ENCODE measurements at regions not wholly inside any gene's neighbourhood (a gene's known extent, or its start where the extent isn't known, plus 50 kb on each side); places are given as distances from the start of the nearest gene placed in this dataset.

DNA sequence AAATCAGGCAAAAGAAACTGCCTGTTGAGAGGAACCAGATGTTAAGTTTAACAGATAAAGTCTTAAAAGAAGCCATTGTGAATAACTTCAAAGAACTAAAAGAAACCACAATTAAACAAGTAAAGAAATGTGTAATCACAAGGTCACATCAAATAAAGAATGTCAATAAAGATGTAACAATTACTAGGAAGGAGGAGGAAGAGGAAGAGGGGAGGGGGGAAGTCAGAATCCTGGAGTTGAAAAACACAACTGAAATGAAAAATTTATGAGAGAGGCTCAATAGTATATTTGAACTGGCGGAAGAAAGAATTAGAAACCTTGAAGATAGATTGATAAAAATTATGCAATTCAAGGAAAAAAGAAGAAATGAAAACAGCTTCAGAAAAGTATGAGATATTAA is 88.4 kb upstream of the CRIM1 start:
- POLR2A ChIA-PET = no interaction called here
- Mint-ChIP-seq H3K27ac (no peak overlapping the region), H3K9me3 (peaks cover 21% of the 10 kb centered on the region), H3K4me1 (peaks cover 8% of the 10 kb centered on the region), H3K36me3 (peaks cover 21% of the 10 kb centered on the region), H3K27me3 (peaks cover 3% of the 10 kb centered on the region), H3K4me3 (no peak overlapping the region)
- ATAC-seq (ENCODE audit: low read depth) (no peak), DNase-seq (no peak)

DNA sequence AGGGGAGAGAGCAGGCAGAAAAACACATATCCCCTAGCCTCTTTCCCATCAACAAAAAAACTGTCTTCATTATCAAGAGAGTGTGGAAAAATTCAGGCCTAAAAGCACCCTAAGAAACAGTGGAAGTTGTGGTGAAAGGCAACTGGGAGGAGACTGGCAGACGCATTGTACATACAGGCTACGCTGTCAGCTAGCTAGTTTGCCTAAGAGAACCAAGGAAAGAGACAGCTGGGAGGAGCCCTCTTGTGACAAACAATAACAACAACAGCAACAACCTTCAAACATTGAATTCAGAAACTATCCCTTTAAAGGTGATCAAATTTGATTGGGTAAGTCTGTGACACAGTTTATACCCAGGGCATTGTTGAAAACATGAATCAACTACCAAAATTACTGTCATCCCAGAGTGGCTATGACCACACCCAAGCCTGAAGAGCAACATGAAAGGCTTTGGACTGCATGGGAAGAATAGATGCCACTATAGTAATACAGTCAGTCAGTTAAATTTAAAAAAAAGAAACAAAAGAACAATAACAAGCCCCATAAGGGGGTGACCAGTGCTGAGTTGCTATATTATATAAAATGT is 88.9 kb upstream of the CRIM1 start:
- Mint-ChIP-seq H3K36me3 (peaks cover 21% of the 10 kb centered on the region), H3K27me3 (peaks cover 3% of the 10 kb centered on the region), H3K4me1 (peaks cover 8% of the 10 kb centered on the region), H3K9me3 (peaks cover 21% of the 10 kb centered on the region), H3K27ac (no peak overlapping the region), H3K4me3 (no peak overlapping the region)
- POLR2A ChIA-PET = no interaction called here
- no peak for ATAC-seq (ENCODE audit: low read depth)
- DNase-seq = no peak

DNA sequence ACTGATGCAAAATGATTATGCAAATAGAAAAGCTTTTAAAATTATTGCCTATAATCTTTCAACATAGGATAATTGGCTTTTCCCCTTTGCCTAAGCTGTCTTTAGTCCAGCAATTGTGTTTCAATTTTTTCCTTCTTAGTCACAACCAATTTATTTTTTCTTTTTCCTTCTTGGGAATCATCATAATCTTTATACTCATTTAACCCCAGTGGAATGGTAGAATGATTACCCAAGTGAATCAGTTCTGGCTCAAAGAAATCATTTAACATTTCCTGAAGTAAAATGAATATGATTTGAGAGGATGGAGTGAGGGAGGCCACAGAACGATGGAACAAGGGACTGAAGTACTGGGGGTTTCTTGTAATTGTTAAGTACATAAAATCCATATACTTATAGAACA is 93.0 kb upstream of the CRIM1 start:
- H3K9me3 Mint-ChIP-seq = peaks cover 15% of the 10 kb centered on the region
- DNase-seq (no peak), ATAC-seq (ENCODE audit: low read depth) (no peak)
- H3K27ac Mint-ChIP-seq = no peak overlapping the region
- no peaks in the 10 kb centered on the region for H3K4me1 Mint-ChIP-seq
- POLR2A ChIA-PET = no interaction called here
- H3K4me3 Mint-ChIP-seq = no peak overlapping the region
- H3K36me3 Mint-ChIP-seq = peaks cover 12% of the 10 kb centered on the region
- peaks cover 2% of the 10 kb centered on the region for H3K27me3 Mint-ChIP-seq

DNA sequence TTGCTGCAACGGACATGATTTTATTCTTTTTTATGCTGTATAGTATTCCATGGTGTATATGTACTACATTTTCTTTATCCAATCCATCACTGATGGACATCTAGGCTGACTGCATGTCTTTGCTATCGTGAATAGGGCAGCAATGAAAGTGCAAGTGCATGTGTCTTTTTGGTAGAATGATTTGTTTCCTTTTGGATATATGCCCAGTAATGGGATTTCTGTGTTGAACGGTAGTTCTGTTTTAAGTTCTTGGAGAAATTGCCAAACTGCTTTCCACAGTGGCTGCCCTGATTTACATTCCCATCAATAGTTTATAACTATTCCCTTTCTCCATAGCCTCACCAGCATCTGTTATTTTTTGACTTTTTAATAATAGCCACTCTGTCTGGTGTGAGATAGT is 99.7 kb upstream of the CRIM1 start:
- Mint-ChIP-seq H3K36me3 (peaks cover 5% of the 10 kb centered on the region), H3K27me3 (peaks cover 11% of the 10 kb centered on the region), H3K27ac (no peak overlapping the region), H3K9me3 (peaks cover 4% of the 10 kb centered on the region), H3K4me3 (no peak overlapping the region), H3K4me1 (no peaks in the 10 kb centered on the region)
- DNase-seq (no peak), ATAC-seq (ENCODE audit: low read depth) (no peak)
- POLR2A ChIA-PET = no interaction called here

DNA sequence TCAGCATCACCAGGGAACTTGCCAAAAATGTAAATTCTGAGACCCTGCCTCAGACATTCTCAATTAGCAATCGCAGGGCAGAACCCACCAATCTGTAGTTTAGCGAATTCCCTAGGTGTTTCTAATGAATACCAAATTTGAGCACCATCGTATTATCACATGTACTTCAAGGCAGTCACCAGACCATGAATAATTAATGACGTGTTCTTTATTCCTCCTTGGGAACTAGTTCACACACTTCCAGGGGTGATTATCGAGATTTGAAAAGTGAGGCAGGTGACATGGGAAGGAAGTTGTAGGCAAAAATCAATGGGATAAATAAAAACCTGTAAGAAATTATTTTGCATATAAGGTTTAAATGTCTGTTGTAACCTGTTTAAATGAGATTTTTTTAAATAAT is 102.5 kb upstream of the CRIM1 start:
- ATAC-seq (ENCODE audit: low read depth) = no peak
- peaks cover 6% of the 10 kb centered on the region for H3K4me1 Mint-ChIP-seq
- POLR2A ChIA-PET = no interaction called here
- H3K27ac Mint-ChIP-seq = no peak overlapping the region
- peaks cover 16% of the 10 kb centered on the region for H3K36me3 Mint-ChIP-seq
- H3K9me3 Mint-ChIP-seq = peaks cover 12% of the 10 kb centered on the region
- peaks cover 8% of the 10 kb centered on the region for H3K27me3 Mint-ChIP-seq
- no peak for DNase-seq
- H3K4me3 Mint-ChIP-seq = no peak overlapping the region

DNA sequence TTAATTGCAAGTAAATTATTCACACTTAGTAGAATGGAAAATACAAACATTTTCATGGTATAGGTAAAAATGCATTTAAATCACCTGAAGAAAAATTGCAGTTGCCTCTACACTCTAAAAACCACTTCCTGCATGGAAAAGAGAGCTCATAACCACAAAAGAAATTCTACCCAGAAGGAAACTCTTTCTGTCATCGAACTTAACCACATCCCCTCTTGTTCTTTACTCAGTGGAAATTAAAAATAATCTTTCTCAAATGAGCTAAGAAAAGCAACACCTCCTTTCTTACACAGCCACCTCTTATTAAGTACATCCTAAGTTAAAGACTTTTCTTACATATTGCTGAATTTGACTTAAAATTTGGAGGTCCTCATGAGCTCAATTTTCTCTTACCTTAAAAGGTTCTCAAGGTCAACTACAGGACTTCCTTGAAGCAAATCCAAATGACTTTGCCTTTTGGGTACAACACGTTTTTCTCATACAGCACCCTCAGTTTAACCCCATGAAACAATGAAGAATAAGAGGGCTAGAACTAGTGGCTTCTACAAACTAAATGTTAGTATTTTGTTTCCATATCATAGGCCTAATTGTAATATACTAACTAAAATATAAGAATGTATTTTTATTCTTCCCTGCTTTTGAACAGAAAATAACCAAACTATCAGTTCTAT is 109.1 kb upstream of the CRIM1 start:
- peaks cover 34% of the 10 kb centered on the region for H3K36me3 Mint-ChIP-seq
- peak overlapping the region; percentile 90 for H3K27ac Mint-ChIP-seq
- no peaks in the 10 kb centered on the region for H3K27me3 Mint-ChIP-seq
- ATAC-seq (ENCODE audit: low read depth) (peak; percentile 76), DNase-seq (no peak)
- H3K9me3 Mint-ChIP-seq = peaks cover 14% of the 10 kb centered on the region
- peak overlapping the region; percentile 56 for H3K4me3 Mint-ChIP-seq
- POLR2A ChIA-PET = interaction anchor here (1.2 kb wide), 1 partner anchor 110 kb away, joined by 3 read pairs; the partner anchor contains the start of gene CRIM1
- peaks cover 60% of the 10 kb centered on the region for H3K4me1 Mint-ChIP-seq

DNA sequence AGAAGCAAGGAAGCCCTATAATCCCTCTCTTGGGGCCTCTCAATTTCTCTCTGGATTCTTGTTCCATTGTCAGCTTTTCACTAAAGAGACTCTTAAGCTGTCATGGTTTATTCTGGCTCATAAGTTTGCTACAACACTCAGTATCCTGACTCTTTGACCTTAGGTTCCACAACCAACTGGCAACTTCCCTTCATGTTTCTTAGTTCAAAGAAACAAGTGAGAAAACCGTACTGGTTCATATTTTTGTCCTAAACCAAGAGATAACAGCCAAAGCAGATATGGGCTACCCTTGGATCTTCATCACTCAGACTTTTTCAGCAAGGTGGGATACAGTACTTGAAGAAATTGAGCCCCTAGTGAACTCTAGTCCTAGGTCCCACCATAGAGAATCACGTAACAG is 109.9 kb upstream of the CRIM1 start:
- DNase-seq = no peak
- Mint-ChIP-seq H3K27ac (peak overlapping the region; percentile 85), H3K4me1 (peaks cover 67% of the 10 kb centered on the region), H3K9me3 (peaks cover 14% of the 10 kb centered on the region), H3K4me3 (peak overlapping the region; percentile 61), H3K36me3 (peaks cover 32% of the 10 kb centered on the region), H3K27me3 (no peaks in the 10 kb centered on the region)
- ATAC-seq (ENCODE audit: low read depth) = peak; percentile 25
- POLR2A ChIA-PET = interaction anchor here (1.2 kb wide), 1 partner anchor 110 kb away, joined by 3 read pairs; the partner anchor contains the start of gene CRIM1

DNA sequence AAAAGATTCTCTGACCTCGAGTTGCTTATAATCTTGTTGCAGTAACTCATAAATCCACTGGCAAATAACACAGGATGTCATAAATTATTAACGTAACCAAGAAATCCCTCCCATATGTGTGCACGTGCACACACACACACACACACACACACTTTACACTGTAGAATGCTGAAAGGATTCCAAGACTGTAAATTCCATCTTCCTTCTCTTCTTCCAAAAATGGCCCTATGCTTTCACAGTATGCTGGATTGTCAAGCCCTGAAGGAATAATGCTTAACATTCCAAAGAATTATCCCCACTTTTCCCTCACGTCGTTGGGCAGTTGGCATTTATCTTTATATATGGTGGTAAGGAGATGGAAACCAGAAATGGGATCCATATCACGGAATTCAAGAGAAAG is 117.5 kb upstream of the CRIM1 start:
- Mint-ChIP-seq H3K36me3 (peaks cover 15% of the 10 kb centered on the region), H3K27ac (no peak overlapping the region), H3K27me3 (no peaks in the 10 kb centered on the region), H3K9me3 (peaks cover 9% of the 10 kb centered on the region), H3K4me3 (no peak overlapping the region), H3K4me1 (peaks cover 47% of the 10 kb centered on the region)
- POLR2A ChIA-PET = interaction anchor here (1.4 kb wide), 1 partner anchor 11 kb away, joined by 3 read pairs; no protein-coding TSS in a partner anchor
- ATAC-seq (ENCODE audit: low read depth) = no peak
- no peak for DNase-seq

DNA sequence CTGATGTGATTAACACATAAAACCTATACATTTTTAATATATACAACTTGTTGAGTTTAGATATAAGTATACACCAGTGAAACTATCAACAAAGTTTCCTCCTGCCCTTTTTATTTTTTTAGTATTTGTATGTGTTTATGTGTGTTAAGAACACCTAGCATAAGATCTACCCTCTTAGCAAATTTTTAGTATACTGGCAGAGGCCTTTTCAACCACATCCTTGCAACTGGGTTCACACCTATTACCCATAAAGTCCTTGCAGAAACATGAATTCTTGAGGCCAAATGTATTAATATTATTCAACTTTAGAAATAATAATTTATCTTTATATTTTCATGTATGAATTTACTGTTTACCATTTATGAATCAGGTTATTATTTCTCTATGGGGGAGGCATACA is 119.7 kb upstream of the CRIM1 start:
- Mint-ChIP-seq H3K9me3 (peaks cover 9% of the 10 kb centered on the region), H3K27me3 (peaks cover 3% of the 10 kb centered on the region), H3K27ac (peak overlapping the region; percentile 4), H3K4me1 (peaks cover 26% of the 10 kb centered on the region), H3K36me3 (peaks cover 16% of the 10 kb centered on the region), H3K4me3 (no peak overlapping the region)
- POLR2A ChIA-PET = no interaction called here
- DNase-seq (no peak), ATAC-seq (ENCODE audit: low read depth) (no peak)

DNA sequence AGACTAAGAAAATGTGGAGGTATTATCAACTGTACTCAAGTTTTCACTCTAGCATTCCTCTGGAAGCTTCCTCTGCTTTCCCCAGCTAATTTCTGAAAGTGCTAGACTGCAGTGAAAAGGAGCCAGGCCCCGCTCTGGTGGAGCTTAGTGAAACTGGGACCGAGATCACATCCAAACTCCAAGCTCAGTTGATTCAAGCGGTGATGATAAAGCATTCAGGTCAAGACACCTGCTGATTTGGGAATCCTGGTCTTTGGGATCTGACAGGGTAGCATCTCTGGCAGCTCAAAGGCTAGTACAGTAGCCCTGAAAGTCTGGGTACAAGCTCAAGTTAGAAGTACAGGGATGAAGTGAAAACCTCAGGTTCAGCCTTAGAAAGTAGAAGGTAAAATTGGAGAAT is 120.2 kb upstream of the CRIM1 start:
- H3K27me3 Mint-ChIP-seq = peaks cover 3% of the 10 kb centered on the region
- peaks cover 16% of the 10 kb centered on the region for H3K36me3 Mint-ChIP-seq
- POLR2A ChIA-PET = interaction anchor here (0.5 kb wide), 1 partner anchor 131 kb away, joined by 3 read pairs; no protein-coding TSS in a partner anchor
- H3K4me3 Mint-ChIP-seq = peak overlapping the region; percentile 17
- H3K4me1 Mint-ChIP-seq = peaks cover 24% of the 10 kb centered on the region
- DNase-seq (no peak), ATAC-seq (ENCODE audit: low read depth) (no peak)
- H3K27ac Mint-ChIP-seq = peak overlapping the region; percentile 4
- peaks cover 9% of the 10 kb centered on the region for H3K9me3 Mint-ChIP-seq

DNA sequence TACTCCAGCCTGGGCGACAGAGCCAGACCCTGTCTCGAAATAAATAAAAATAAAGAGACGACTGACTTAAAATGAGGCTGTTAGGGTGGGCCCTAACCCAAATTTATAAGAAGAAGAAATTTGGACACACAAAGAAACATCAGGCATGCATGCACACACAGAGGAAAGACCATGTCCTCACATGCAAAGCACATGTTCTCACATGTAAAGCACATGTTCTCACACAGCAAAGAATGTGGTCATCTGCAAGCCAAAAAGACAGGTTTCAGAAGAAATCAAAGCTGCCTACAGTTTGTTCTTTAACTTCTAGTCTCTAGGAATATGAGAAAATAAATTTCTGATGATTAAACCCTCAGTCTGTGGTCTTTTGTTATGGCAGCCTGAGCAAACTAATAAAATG is 132.3 kb upstream of the CRIM1 start:
- POLR2A ChIA-PET = no interaction called here
- Mint-ChIP-seq H3K27ac (no peak overlapping the region), H3K4me3 (no peak overlapping the region), H3K36me3 (peaks cover 4% of the 10 kb centered on the region), H3K9me3 (peaks cover 6% of the 10 kb centered on the region), H3K4me1 (no peaks in the 10 kb centered on the region), H3K27me3 (peaks cover 2% of the 10 kb centered on the region)
- no peak for DNase-seq
- no peak for ATAC-seq (ENCODE audit: low read depth)

DNA sequence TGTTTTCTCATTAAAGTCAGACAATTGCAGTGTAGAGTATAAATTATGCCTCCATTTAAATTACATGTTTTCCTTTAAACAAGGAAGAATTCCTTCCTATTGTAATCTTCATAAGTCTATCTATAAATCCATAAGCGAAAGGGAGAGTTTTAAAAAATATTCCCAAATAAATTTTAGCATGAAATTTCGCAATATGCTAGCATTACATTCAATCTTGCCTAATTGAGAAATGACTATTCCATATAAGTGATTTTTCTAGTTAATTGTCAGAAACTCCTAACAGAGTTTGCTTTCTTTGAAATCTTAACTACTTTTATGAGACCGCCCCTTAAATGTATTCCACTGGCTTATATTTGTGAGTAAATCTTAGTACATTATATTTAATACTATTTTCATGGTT is 133.1 kb upstream of the CRIM1 start:
- ATAC-seq (ENCODE audit: low read depth) (no peak), DNase-seq (no peak)
- no peak overlapping the region for H3K27ac Mint-ChIP-seq
- H3K4me3 Mint-ChIP-seq = no peak overlapping the region
- H3K9me3 Mint-ChIP-seq = peaks cover 8% of the 10 kb centered on the region
- peaks cover 2% of the 10 kb centered on the region for H3K27me3 Mint-ChIP-seq
- H3K4me1 Mint-ChIP-seq = no peaks in the 10 kb centered on the region
- H3K36me3 Mint-ChIP-seq = peaks cover 6% of the 10 kb centered on the region
- POLR2A ChIA-PET = no interaction called here

DNA sequence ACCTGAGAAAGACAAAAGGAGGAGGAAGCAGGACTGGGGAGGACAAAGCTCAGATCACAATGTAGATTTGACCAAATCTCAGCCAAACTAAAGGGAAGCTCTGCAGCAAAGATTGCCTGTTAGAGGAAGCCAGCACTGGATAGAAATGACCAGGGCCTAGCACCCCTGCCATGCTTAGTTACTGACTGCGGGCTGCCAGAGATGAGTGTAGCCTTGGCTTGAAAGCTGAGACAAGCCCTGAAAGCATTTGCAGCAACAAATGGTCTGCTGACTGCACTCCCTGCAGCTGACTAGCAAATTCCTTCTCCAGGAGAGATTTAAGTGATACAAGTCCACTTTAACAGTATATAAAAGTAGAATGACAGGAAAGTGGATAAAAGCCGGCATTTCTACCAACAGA is 140.9 kb upstream of the CRIM1 start:
- Mint-ChIP-seq H3K9me3 (peaks cover 5% of the 10 kb centered on the region), H3K27me3 (peaks cover 2% of the 10 kb centered on the region), H3K36me3 (peaks cover 4% of the 10 kb centered on the region), H3K27ac (no peak overlapping the region), H3K4me1 (no peaks in the 10 kb centered on the region), H3K4me3 (no peak overlapping the region)
- ATAC-seq (ENCODE audit: low read depth) = no peak
- no peak for DNase-seq
- POLR2A ChIA-PET = no interaction called here

DNA sequence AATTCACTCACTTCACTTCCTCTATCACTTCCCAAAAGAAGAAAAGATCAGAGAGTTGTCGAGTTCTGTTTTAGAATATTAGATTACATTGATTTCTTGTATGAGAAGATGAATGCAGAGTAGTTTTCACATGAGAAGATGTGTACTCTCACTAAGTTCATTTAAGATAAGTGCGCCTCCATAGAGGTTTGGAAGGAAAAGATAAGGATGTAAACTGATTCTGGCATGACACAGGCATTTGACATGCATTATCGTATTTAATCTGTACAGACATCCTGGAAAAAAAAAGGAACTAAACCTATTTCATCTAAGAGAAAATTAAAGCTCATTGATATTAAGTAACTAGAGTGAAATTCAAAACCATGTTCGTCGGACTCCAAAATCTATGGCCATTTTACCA is 152.2 kb upstream of the CRIM1 start:
- Mint-ChIP-seq H3K27ac (no peak overlapping the region), H3K36me3 (peaks cover 4% of the 10 kb centered on the region), H3K27me3 (peaks cover 3% of the 10 kb centered on the region), H3K9me3 (peaks cover 12% of the 10 kb centered on the region), H3K4me3 (no peak overlapping the region), H3K4me1 (no peaks in the 10 kb centered on the region)
- DNase-seq (no peak), ATAC-seq (ENCODE audit: low read depth) (no peak)
- POLR2A ChIA-PET = no interaction called here

Data from activated naive CD8-positive, alpha-beta T cell treated with anti-CD3 and anti-CD28 coated beads, Interleukin-2, amount 10 ng/mL, durations not matched to agents 7 days and 5 days (primary cell).